ENCODE measurements at regions not wholly inside any gene's neighbourhood (a gene's known extent, or its start where the extent isn't known, plus 50 kb on each side); places are given as distances from the start of the nearest gene placed in this dataset.

DNA sequence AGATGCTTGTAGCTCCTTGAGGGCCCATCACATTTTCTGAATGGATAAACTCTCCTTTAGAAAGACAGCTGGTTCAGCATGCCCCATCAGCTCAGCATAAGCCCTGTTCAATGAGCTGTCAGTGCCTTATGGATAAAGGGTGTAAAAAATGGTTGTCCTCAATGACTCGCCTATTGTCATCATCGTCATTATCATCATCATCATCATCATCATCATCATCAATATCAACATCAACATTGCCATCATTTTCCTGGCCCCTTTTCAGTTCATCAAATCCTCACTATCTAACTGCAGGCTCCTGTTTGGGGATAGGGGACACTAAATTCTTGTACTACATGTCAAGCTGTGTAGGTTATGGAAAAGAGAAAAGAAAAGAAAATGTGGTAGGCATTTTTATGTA, 310.7 kb upstream of the MTNR1B start:
- no peak overlapping the region for H3K4me3 ChIP-seq (replicated peaks; ENCODE audit: low read depth, low read length)
- DNase-seq (ENCODE audit: extremely low read depth, insufficient read length), result no peak
- TF ChIP-seq CTCF (IDR thresholded peaks at IDR 0.05; ENCODE audit: insufficient read depth, low read length, poor library complexity, severe bottlenecking), result no peak
- H3K36me3 ChIP-seq (ENCODE audit: control insufficient read depth, insufficient read depth, low read length), result no peaks in the 10 kb centered on the region
- H3K27me3 ChIP-seq (replicated peaks; ENCODE audit: control insufficient read depth, insufficient read depth, low read length), result no peaks in the 10 kb centered on the region

DNA sequence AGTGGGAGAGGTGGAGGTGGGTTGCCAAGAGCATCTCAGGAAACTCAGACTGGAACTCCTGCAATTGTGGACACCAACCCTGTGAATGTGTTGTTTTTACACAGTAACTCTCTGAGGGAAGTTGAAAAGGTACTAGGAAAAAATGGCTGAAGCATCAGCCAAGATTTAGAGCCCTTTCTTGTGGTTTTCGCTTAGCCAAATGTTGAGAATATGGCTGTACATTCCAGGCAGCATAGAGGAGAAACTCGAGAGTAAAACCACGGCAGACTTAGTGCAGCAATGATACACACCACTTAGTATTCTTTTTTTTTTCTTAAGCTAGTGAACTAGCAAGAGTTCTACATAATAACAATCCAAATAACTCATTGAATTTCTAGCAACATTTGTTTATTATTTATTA, 309.7 kb upstream of the MTNR1B start:
- TF ChIP-seq CTCF (IDR thresholded peaks at IDR 0.05; ENCODE audit: insufficient read depth, low read length, poor library complexity, severe bottlenecking), result no peak
- no peak for DNase-seq (ENCODE audit: extremely low read depth, insufficient read length)
- H3K27me3 ChIP-seq (replicated peaks; ENCODE audit: control insufficient read depth, insufficient read depth, low read length), result no peaks in the 10 kb centered on the region
- no peak overlapping the region for H3K4me3 ChIP-seq (replicated peaks; ENCODE audit: low read depth, low read length)
- H3K36me3 ChIP-seq (ENCODE audit: control insufficient read depth, insufficient read depth, low read length), result no peaks in the 10 kb centered on the region

DNA sequence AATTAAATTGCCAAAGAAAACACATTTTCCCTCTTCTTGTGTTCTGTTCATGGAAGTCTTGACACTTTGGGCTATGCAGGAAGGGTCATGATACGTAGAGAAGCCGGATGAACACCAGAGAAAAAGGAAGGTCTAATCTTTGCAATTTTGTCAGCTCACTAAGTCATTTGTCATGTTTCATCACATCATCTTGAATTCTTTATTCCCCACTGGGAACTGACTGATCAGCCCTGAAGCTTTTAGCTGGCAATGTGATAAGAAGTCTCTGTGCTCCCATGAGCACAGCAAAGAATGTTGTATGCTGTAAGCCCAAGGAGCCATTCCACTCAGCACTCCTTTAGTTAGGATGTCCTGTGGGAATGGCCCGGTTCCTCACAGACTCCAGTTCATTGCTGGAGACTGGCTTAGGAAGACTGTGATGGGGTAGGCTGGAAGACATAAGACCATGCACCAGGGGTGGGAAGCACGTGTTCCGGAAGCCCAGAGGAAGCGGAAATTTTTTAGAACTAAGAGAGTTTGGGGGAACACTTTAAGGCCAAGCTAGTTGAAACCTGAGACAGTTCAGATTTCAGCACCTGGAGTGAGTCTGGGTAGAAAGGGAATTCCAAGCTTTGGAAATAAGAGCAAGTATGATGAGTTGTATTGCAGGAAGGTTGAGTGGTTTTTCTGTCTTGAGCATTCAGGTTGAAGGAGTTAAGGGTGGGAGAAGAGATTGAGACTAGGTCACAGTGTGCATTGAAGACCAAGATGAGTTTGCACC, 306.7 kb upstream of the MTNR1B start:
- H3K4me3 ChIP-seq (replicated peaks; ENCODE audit: low read depth, low read length), result no peak overlapping the region
- no peak for DNase-seq (ENCODE audit: extremely low read depth, insufficient read length)
- no peaks in the 10 kb centered on the region for H3K36me3 ChIP-seq (ENCODE audit: control insufficient read depth, insufficient read depth, low read length)
- TF ChIP-seq CTCF (IDR thresholded peaks at IDR 0.05; ENCODE audit: insufficient read depth, low read length, poor library complexity, severe bottlenecking), result no peak
- no peaks in the 10 kb centered on the region for H3K27me3 ChIP-seq (replicated peaks; ENCODE audit: control insufficient read depth, insufficient read depth, low read length)

DNA sequence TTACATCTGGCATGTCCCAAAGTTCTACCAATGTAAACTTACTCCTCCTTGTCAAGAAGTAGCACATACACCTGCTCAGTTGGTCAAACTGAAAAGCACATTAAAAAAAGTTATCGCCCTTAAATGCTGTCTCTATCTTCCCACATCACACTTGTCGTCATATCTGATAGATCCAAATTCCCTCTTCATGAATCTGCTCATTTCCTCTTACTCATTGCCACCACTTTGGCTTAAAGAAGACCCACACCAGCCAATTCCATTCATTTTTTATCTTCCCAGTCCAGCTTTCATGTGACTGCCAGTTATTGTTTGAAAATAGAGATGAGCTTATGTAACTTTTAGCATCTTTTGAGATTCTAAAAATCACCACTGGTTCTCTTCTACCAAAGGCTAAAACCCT, 305.9 kb upstream of the MTNR1B start:
- Histone ChIP-seq H3K36me3 (ENCODE audit: control insufficient read depth, insufficient read depth, low read length) (no peaks in the 10 kb centered on the region), H3K4me3 (replicated peaks; ENCODE audit: low read depth, low read length) (no peak overlapping the region), H3K27me3 (replicated peaks; ENCODE audit: control insufficient read depth, insufficient read depth, low read length) (no peaks in the 10 kb centered on the region)
- TF ChIP-seq CTCF (IDR thresholded peaks at IDR 0.05; ENCODE audit: insufficient read depth, low read length, poor library complexity, severe bottlenecking), result no peak
- no peak for DNase-seq (ENCODE audit: extremely low read depth, insufficient read length)

DNA sequence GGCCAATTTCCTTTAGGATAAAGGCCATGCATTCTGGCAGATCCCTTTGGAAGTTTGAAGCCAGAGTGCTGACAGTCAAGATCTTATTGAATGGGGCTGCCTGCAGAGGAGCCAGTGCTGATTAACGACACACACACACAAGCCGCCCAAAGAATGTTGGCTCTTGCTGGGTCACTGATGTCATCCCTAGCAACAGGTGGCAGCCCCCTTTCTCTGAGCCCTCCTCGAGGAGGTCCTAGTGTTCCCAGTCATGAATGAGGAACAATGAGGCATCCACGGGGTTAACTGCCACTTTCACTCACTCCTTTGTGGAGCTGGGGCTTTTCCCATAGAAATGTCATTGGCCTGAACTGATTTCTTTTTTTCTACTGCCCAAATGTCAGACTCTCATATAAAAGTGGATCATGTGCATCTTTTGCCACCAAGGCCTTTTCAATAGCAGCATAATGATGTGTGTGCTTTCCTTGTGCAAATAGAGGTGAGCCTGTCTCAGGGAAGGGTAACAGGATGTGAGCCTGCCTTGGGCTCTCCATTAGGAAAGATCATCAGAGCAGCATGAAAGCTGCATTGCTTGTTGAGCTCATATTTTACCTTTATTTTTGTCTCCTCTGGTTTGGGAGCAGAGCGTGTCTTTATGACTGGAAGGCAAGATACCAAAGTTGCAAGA, 301.8 kb upstream of the MTNR1B start:
- DNase-seq (ENCODE audit: extremely low read depth, insufficient read length), result no peak
- H3K36me3 ChIP-seq (ENCODE audit: control insufficient read depth, insufficient read depth, low read length), result no peaks in the 10 kb centered on the region
- H3K27me3 ChIP-seq (replicated peaks; ENCODE audit: control insufficient read depth, insufficient read depth, low read length), result no peaks in the 10 kb centered on the region
- no peak overlapping the region for H3K4me3 ChIP-seq (replicated peaks; ENCODE audit: low read depth, low read length)
- TF ChIP-seq CTCF (IDR thresholded peaks at IDR 0.05; ENCODE audit: insufficient read depth, low read length, poor library complexity, severe bottlenecking), result no peak
